MCF 10A (cell line): ENCODE measurements at regions not wholly inside any gene's neighbourhood (a gene's known extent, or its start where the extent isn't known, plus 50 kb on each side); places are given as distances from the start of the nearest gene placed in this dataset.

Experiments used
- BruUV-seq: library from RNA; stranded (reverse); fragments of 400-500 nt; replicated peaks from 2 replicates; lab custom pipeline; 2021; lab: Mats Ljungman, UMichigan
- CTCF ChIA-PET: fragments of 300-600 bp; sonication (Branson Sonifier 250); formaldehyde crosslinking; extraction: SDS; loops from one replicate; lab custom pipeline; 2021; ENCODE audit warnings: antibody characterized with exemption, inconsistent platforms; lab: Yijun Ruan, JAX
- POLR2A ChIA-PET: fragments of 300-600, 350-650 bp; sonication (Branson Sonifier 250); formaldehyde crosslinking; extraction: SDS; loops from one replicate; lab custom pipeline; 2020; ENCODE audit warnings: antibody characterized with exemption, inconsistent platforms; lab: Yijun Ruan, JAX
- DNase-seq: peaks from one replicate; pipeline ENCODE4 v3.0.0-alpha.2; 2018; ENCODE audit not compliant: unreplicated experiment
- H3K27ac Mint-ChIP-seq: one replicate; pipeline ENCODE4 v1.8.0; 2022; ENCODE audit warnings: mild to moderate bottlenecking, low read depth, mixed read lengths; ENCODE audit not compliant: unreplicated experiment
- H3K27me3 Mint-ChIP-seq: one replicate; pipeline ENCODE4 v1.8.0; 2022; ENCODE audit warnings: mixed read lengths; ENCODE audit not compliant: insufficient read depth, unreplicated experiment
- H3K36me3 Mint-ChIP-seq: one replicate; pipeline ENCODE4 v1.8.0; 2022; ENCODE audit warnings: mild to moderate bottlenecking, moderate library complexity, mixed read lengths; ENCODE audit not compliant: insufficient read depth, unreplicated experiment
- H3K4me1 Mint-ChIP-seq: one replicate; pipeline ENCODE4 v1.8.0; 2022; ENCODE audit warnings: mixed read lengths; ENCODE audit not compliant: insufficient read depth, unreplicated experiment
- H3K4me3 Mint-ChIP-seq: one replicate; pipeline ENCODE4 v1.8.0; 2022; ENCODE audit warnings: mild to moderate bottlenecking, moderate library complexity, mixed read lengths; ENCODE audit not compliant: unreplicated experiment
- H3K9me3 Mint-ChIP-seq: one replicate; pipeline ENCODE4 v1.8.0; 2022; ENCODE audit warnings: mixed read lengths; ENCODE audit not compliant: unreplicated experiment
- CTCF ChIP-seq: fragments of 200-600 bp; IDR thresholded peaks from one replicate; pipeline ENCODE4 v1.8.0; 2022; ENCODE audit warnings: antibody characterized with exemption, mild to moderate bottlenecking; ENCODE audit not compliant: unreplicated experiment
- intact Hi-C: fragments of 100-400 bp; cut with micrococcal nuclease; formaldehyde crosslinking; loops from 2 replicates; pipeline ENCODE4 v1.14.1; 2022

GRCh38 chr3:110684466-110684865 is 387.1 kb upstream of the NECTIN3 start:
- no TSS peak for BruUV-seq
- ChIA-PET POLR2A (no interaction called here), CTCF (interaction anchor here (1.2 kb wide), 1 partner anchor 396 kb away, joined by 4 read pairs; no protein-coding TSS in a partner anchor)
- intact Hi-C loops: no loop called here
- TF ChIP-seq CTCF: no peak
- Mint-ChIP-seq H3K4me3 (no peak overlapping the region), H3K27ac (no peak overlapping the region), H3K9me3 (no peaks in the 10 kb centered on the region), H3K4me1 (no peaks in the 10 kb centered on the region), H3K36me3 (no peaks in the 10 kb centered on the region), H3K27me3 (no peaks in the 10 kb centered on the region)
- no peak for DNase-seq

GRCh38 chr3:110685630-110686029 is 386.0 kb upstream of the NECTIN3 start:
- ChIA-PET POLR2A (no interaction called here), CTCF (no interaction called here)
- intact Hi-C loops: no loop called here
- Mint-ChIP-seq H3K4me3 (no peak overlapping the region), H3K27me3 (no peaks in the 10 kb centered on the region), H3K36me3 (no peaks in the 10 kb centered on the region), H3K9me3 (no peaks in the 10 kb centered on the region), H3K4me1 (no peaks in the 10 kb centered on the region), H3K27ac (no peak overlapping the region)
- no TSS peak for BruUV-seq
- TF ChIP-seq CTCF: no peak
- DNase-seq: no peak

GRCh38 chr3:110686701-110687100 is 384.9 kb upstream of the NECTIN3 start:
- CTCF ChIA-PET: no interaction called here
- no peak overlapping the region for H3K4me3 Mint-ChIP-seq

GRCh38 chr3:110687138-110687537 is 384.5 kb upstream of the NECTIN3 start:
- H3K27me3 Mint-ChIP-seq: no peaks in the 10 kb centered on the region
- no peaks in the 10 kb centered on the region for H3K4me1 Mint-ChIP-seq
- no peaks in the 10 kb centered on the region for H3K9me3 Mint-ChIP-seq
- intact Hi-C loops: no loop called here
- DNase-seq: no peak
- H3K4me3 Mint-ChIP-seq: no peak overlapping the region
- no peak overlapping the region for H3K27ac Mint-ChIP-seq
- ChIA-PET CTCF (no interaction called here), POLR2A (no interaction called here)
- BruUV-seq: no TSS peak
- no peak for TF ChIP-seq CTCF
- H3K36me3 Mint-ChIP-seq: no peaks in the 10 kb centered on the region

More at GRCh38 chr3:110686701-110687100, 384.9 kb upstream of the NECTIN3 start:
- BruUV-seq: no TSS peak
- TF ChIP-seq CTCF: no peak
- DNase-seq: no peak
- no peaks in the 10 kb centered on the region for H3K4me1 Mint-ChIP-seq
- H3K9me3 Mint-ChIP-seq: no peaks in the 10 kb centered on the region
- POLR2A ChIA-PET: no interaction called here
- no peaks in the 10 kb centered on the region for H3K27me3 Mint-ChIP-seq
- no peak overlapping the region for H3K27ac Mint-ChIP-seq
- intact Hi-C loops: no loop called here
- no peaks in the 10 kb centered on the region for H3K36me3 Mint-ChIP-seq
